HG03097 (cell line): ENCODE measurements at regions not wholly inside any gene's neighbourhood (a gene's known extent, or its start where the extent isn't known, plus 50 kb on each side); places are given as distances from the start of the nearest gene placed in this dataset.

ENCODE experiments used
- ATAC-seq: cut with Tn5 transposase; IDR thresholded peaks from one replicate; pipeline ENCODE4 v1.9.1; 2021; ENCODE audit not compliant: unreplicated experiment, low FRiP score

GRCh38 chr10:10389182-10389581 is 628.5 kb upstream of the CELF2 start:
- ATAC-seq, result no peak

GRCh38 chr10:10392511-10392910 is 625.2 kb upstream of the CELF2 start:
- ATAC-seq, result no peak

- ATAC-seq, result no peak
Observed at GRCh38 chr10:10394933-10395658, 622.6 kb upstream of the CELF2 start.

GRCh38 chr10:10396601-10397000 is 621.1 kb upstream of the CELF2 start:
- ATAC-seq, result no peak

GRCh38 chr10:10397906-10398305 is 619.8 kb upstream of the CELF2 start:
- ATAC-seq, result no peak

- no peak for ATAC-seq
Observed at GRCh38 chr10:10403762-10404161, 613.9 kb upstream of the CELF2 start.

GRCh38 chr10:10417671-10418070 is 600.0 kb upstream of the CELF2 start:
- ATAC-seq, result no peak

GRCh38 chr10:10418387-10418786 is 599.3 kb upstream of the CELF2 start:
- peak; percentile 94 for ATAC-seq

- no peak for ATAC-seq
Observed at GRCh38 chr10:10421071-10421470, 596.6 kb upstream of the CELF2 start.

- no peak for ATAC-seq
Observed at GRCh38 chr10:10431422-10432066, 586.1 kb upstream of the CELF2 start.

GRCh38 chr10:10432296-10433035 is 585.2 kb upstream of the CELF2 start:
- ATAC-seq, result no peak

- ATAC-seq, result no peak
Observed at GRCh38 chr10:10434312-10434711, 583.4 kb upstream of the CELF2 start.

GRCh38 chr10:10437886-10438285 is 579.8 kb upstream of the CELF2 start:
- ATAC-seq, result no peak

GRCh38 chr10:10438335-10439100 is 579.2 kb upstream of the CELF2 start:
- no peak for ATAC-seq

- no peak for ATAC-seq
Observed at GRCh38 chr10:10456856-10457255, 560.8 kb upstream of the CELF2 start.

GRCh38 chr10:10460451-10460850 is 557.2 kb upstream of the CELF2 start:
- ATAC-seq, result no peak

GRCh38 chr10:10462151-10462941 is 555.3 kb upstream of the CELF2 start:
- ATAC-seq, result no peak

- no peak for ATAC-seq
Observed at GRCh38 chr10:10471758-10472157, 545.9 kb upstream of the CELF2 start.

GRCh38 chr10:10475812-10476211 is 541.9 kb upstream of the CELF2 start:
- ATAC-seq, result no peak

GRCh38 chr10:10477844-10478243 is 539.8 kb upstream of the CELF2 start:
- no peak for ATAC-seq
